ENCODE measurements at regions not wholly inside any gene's neighbourhood (a gene's known extent, or its start where the extent isn't known, plus 50 kb on each side); places are given as distances from the start of the nearest gene placed in this dataset.

DNA sequence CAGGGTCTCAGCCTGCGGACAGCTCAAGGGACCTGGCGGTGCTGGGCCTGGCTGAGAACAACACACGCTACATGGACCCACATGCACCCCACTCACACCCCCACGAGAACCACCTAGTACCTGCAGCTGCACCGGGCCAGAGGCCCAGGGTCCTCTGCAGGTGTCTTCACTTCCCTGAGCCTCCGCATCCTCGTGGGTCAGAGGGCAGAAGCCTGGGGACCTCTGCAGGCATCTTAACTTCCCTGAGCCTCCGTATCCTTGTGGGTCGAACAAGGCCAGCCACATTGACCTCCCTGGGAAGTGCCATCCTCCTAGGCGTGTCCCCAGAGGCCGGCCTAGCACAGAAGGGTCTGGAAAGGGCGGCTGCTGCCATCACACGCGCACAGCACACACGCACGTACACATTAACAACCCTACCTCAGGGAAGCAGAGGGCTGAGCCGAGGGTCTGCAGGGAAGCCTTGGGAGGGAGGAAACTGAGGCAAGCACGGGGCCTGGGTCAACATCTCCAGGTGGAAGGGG is 62.5 kb upstream of the HPCAL1 start:
- Histone ChIP-seq H3K9ac (ENCODE audit: insufficient read depth in 1 of 2, low read depth in 2 of 2, low read length in 2 of 2) (no peak overlapping the region), H4K20me1 (replicated peaks; ENCODE audit: control insufficient read depth, insufficient read depth, low read length) (peaks cover 7% of the 10 kb centered on the region; the same call in 1 of the 2 replicates), H3K27me3 (ENCODE audit: control insufficient read depth in 2 of 2, insufficient read depth in 2 of 2, low read length in 2 of 2) (peaks cover 21 to 53% of the 10 kb centered on the region in 2 experiments; a peak in 4 of 5 replicates), H3K4me1 (replicated peaks in 1 of 2; ENCODE audit: control insufficient read depth in 2 of 2, insufficient read depth in 2 of 2, low read length in 2 of 2) (peaks cover 0 to 36% of the 10 kb centered on the region in 2 experiments; a peak in 3 of 5 replicates), H3K9me1 (ENCODE audit: control insufficient read depth, insufficient read depth, low read length) (no peaks in the 10 kb centered on the region), H3K27ac (ENCODE audit: extremely low read depth, low read depth, low read length) (no peak overlapping the region), H2AFZ (ENCODE audit: low read depth, low read length) (no peak overlapping the region), H3K79me2 (ENCODE audit: control insufficient read depth, insufficient read depth, low read length) (no peaks in the 10 kb centered on the region), H3K9me3 (replicated peaks; ENCODE audit: control insufficient read depth, insufficient read depth, low read depth, low read length) (no peaks in the 10 kb centered on the region), H3K4me3 (no peak overlapping the region), H3K36me3 (ENCODE audit: control insufficient read depth, insufficient read depth, low read length) (no peaks in the 10 kb centered on the region), H3K4me2 (ENCODE audit: insufficient read depth, low read length) (no peak overlapping the region)
- no peak for ATAC-seq
- no peak for FAIRE-seq
- WGBS (ENCODE audit: insufficient coverage, low coverage, missing lambda C conversion rate) = 62% methylated on average over 15 of the region's 18 CpGs
- no TSS peak for BruUV-seq (replicated peaks)
- no peak for DNase-seq (ENCODE audit: extremely low read depth in 1 of 4, low spot score in 3 of 4)
- in situ Hi-C loops (cut with MboI) (no loop called here), intact Hi-C loops (cut with micrococcal nuclease) (no loop called here)
- ChIA-PET CTCF (ENCODE audit: low intra/inter-chr PET ratio) (no interaction called here), POLR2A (interaction anchor here (0.7 to 1.9 kb wide), 3 partner anchors 10 to 937 kb away, joined by 3 to 9 read pairs (median 4); no protein-coding TSS in a partner anchor)
- TF ChIP-seq SP1 (CRISPR knock-in tag; IDR thresholded peaks at IDR 0.05) (no peak), CBX2 (IDR thresholded peaks at IDR 0.05; ENCODE audit: insufficient read depth, low read length, poor library complexity, severe bottlenecking) (no peak), ZNF143 (CRISPR knock-in tag; IDR thresholded peaks at IDR 0.05) (no peak), BRD4 (IDR thresholded peaks at IDR 0.05) (no peak), KLF10 (CRISPR knock-in tag; IDR thresholded peaks at IDR 0.05) (no peak), NR2C1 (IDR thresholded peaks at IDR 0.05) (no peak), NR2C1 (tag; IDR thresholded peaks at IDR 0.05) (no peak), STAT5B (CRISPR knock-in tag; IDR thresholded peaks at IDR 0.05) (no peak), TAF9B (IDR thresholded peaks at IDR 0.05; ENCODE audit: partially characterized antibody) (no peak)
- TF ChIP-seq, protein P1, sequence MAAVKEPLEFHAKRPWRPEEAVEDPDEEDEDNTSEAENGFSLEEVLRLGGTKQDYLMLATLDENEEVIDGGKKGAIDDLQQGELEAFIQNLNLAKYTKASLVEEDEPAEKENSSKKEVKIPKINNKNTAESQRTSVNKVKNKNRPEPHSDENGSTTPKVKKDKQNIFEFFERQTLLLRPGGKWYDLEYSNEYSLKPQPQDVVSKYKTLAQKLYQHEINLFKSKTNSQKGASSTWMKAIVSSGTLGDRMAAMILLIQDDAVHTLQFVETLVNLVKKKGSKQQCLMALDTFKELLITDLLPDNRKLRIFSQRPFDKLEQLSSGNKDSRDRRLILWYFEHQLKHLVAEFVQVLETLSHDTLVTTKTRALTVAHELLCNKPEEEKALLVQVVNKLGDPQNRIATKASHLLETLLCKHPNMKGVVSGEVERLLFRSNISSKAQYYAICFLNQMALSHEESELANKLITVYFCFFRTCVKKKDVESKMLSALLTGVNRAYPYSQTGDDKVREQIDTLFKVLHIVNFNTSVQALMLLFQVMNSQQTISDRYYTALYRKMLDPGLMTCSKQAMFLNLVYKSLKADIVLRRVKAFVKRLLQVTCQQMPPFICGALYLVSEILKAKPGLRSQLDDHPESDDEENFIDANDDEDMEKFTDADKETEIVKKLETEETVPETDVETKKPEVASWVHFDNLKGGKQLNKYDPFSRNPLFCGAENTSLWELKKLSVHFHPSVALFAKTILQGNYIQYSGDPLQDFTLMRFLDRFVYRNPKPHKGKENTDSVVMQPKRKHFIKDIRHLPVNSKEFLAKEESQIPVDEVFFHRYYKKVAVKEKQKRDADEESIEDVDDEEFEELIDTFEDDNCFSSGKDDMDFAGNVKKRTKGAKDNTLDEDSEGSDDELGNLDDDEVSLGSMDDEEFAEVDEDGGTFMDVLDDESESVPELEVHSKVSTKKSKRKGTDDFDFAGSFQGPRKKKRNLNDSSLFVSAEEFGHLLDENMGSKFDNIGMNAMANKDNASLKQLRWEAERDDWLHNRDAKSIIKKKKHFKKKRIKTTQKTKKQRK (IDR thresholded peaks at IDR 0.05; ENCODE audit: borderline replicate concordance, low read depth, low read length) = no peak
- TF ChIP-seq, protein P2, sequence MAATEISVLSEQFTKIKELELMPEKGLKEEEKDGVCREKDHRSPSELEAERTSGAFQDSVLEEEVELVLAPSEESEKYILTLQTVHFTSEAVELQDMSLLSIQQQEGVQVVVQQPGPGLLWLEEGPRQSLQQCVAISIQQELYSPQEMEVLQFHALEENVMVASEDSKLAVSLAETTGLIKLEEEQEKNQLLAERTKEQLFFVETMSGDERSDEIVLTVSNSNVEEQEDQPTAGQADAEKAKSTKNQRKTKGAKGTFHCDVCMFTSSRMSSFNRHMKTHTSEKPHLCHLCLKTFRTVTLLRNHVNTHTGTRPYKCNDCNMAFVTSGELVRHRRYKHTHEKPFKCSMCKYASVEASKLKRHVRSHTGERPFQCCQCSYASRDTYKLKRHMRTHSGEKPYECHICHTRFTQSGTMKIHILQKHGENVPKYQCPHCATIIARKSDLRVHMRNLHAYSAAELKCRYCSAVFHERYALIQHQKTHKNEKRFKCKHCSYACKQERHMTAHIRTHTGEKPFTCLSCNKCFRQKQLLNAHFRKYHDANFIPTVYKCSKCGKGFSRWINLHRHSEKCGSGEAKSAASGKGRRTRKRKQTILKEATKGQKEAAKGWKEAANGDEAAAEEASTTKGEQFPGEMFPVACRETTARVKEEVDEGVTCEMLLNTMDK (IDR thresholded peaks at IDR 0.05; ENCODE audit: borderline replicate concordance, insufficient read depth, low read depth, low read length, poor library complexity, severe bottlenecking) = no peak
- TF ChIP-seq, protein P3, sequence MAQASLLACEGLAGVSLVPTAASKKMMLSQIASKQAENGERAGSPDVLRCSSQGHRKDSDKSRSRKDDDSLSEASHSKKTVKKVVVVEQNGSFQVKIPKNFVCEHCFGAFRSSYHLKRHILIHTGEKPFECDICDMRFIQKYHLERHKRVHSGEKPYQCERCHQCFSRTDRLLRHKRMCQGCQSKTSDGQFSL (CRISPR knock-in tag; IDR thresholded peaks at IDR 0.05) = no peak
- TF ChIP-seq, protein P3 (tag; IDR thresholded peaks at IDR 0.05) = no peak

All from K562 (cell line).